ENCODE measurements at regions not wholly inside any gene's neighbourhood (a gene's known extent, or its start where the extent isn't known, plus 50 kb on each side); places are given as distances from the start of the nearest gene placed in this dataset.
"Not testable (repeated sequence)": the region's sequence is repeated elsewhere in the genome, so short reads cannot be mapped to it uniquely, and the experiment has no call there.

GRCh38 chr3:106029954-106030626 is 161.3 kb upstream of the CBLB start:
- no peak for DNase-seq

GRCh38 chr3:106030627-106030963 is 161.8 kb upstream of the CBLB start:
- no peak for DNase-seq

- DNase-seq = no peak
Observed at GRCh38 chr3:106032479-106032878, 163.7 kb upstream of the CBLB start.

- no peak for DNase-seq
Observed at GRCh38 chr3:106033654-106034053, 164.8 kb upstream of the CBLB start.

- DNase-seq = no peak
Observed at GRCh38 chr3:106034313-106034712, 165.5 kb upstream of the CBLB start.

- DNase-seq = no peak
Observed at GRCh38 chr3:106035619-106036018, 166.8 kb upstream of the CBLB start.

GRCh38 chr3:106036696-106037095 is 167.9 kb upstream of the CBLB start:
- DNase-seq = no peak

- no peak for DNase-seq
Observed at GRCh38 chr3:106047221-106047620, 178.4 kb upstream of the CBLB start.

- DNase-seq = no peak
Observed at GRCh38 chr3:106048946-106049481, 180.2 kb upstream of the CBLB start.

- no peak for DNase-seq
Observed at GRCh38 chr3:106049821-106050220, 181.0 kb upstream of the CBLB start.

GRCh38 chr3:106056931-106057330 is 188.1 kb upstream of the CBLB start:
- no peak for DNase-seq

- no peak for DNase-seq
Observed at GRCh38 chr3:106058475-106058874, 189.7 kb upstream of the CBLB start.

- no peak for DNase-seq
Observed at GRCh38 chr3:106059953-106060517, 191.2 kb upstream of the CBLB start.

GRCh38 chr3:106063909-106064308 is 195.1 kb upstream of the CBLB start:
- DNase-seq = no peak

- DNase-seq = no peak
Observed at GRCh38 chr3:106065831-106066230, 197.0 kb upstream of the CBLB start.

GRCh38 chr3:106067711-106068110 is 198.9 kb upstream of the CBLB start:
- no peak for DNase-seq

GRCh38 chr3:106068381-106068780 is 199.6 kb upstream of the CBLB start:
- no peak for DNase-seq

GRCh38 chr3:106068795-106069194 is 200.0 kb upstream of the CBLB start:
- DNase-seq = no peak

- DNase-seq = no peak
Observed at GRCh38 chr3:106070187-106070586, 201.4 kb upstream of the CBLB start.

GRCh38 chr3:106071306-106071705 is 202.5 kb upstream of the CBLB start:
- DNase-seq = no peak

GRCh38 chr3:106072596-106072995 is 203.8 kb upstream of the CBLB start:
- DNase-seq = not testable (repeated sequence)

- not testable (repeated sequence) for DNase-seq
Observed at GRCh38 chr3:106073806-106074205, 205.0 kb upstream of the CBLB start.

GRCh38 chr3:106075731-106076130 is 206.9 kb upstream of the CBLB start:
- not testable (repeated sequence) for DNase-seq

- no peak for DNase-seq
Observed at GRCh38 chr3:106078635-106079034, 209.8 kb upstream of the CBLB start.

- DNase-seq = no peak
Observed at GRCh38 chr3:106082616-106083015, 213.8 kb upstream of the CBLB start.

Data from NCI-H1092 treated with DMSO at 0.1 percent for 48 hours (cell line).